NCI-H146 (cell line): ENCODE measurements at regions not wholly inside any gene's neighbourhood (a gene's known extent, or its start where the extent isn't known, plus 50 kb on each side); places are given as distances from the start of the nearest gene placed in this dataset.
"Not testable (repeated sequence)": the region's sequence is repeated elsewhere in the genome, so short reads cannot be mapped to it uniquely, and the experiment has no call there.

ENCODE experiments used
- DNase-seq: peaks from one replicate; lab custom pipeline; 2025; lab: John Stamatoyannopoulos, UW

DNA sequence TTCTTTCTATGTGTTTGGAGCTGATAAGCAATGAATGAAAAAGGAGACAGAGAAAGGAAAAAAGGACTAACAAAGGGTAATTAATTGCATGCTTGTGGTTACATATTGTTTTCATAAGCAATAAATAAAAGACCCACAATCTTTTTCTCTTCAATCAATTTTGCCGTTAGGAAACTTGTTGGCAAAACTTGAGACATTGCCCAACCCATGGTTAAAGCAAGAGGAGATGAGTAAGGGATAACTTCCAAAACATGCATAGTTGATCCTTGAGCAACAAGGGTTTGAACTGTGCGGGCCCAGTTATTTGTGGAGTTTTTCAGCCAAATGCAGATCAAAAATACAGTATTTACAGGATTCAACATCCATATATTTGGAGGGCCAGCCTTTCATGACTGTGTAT, 572.4 kb downstream of the AMY1C start:
- no peak for DNase-seq

GRCh38 chr1:104329278-104329677, 579.6 kb downstream of the AMY1C start:
- DNase-seq, result no peak

DNA sequence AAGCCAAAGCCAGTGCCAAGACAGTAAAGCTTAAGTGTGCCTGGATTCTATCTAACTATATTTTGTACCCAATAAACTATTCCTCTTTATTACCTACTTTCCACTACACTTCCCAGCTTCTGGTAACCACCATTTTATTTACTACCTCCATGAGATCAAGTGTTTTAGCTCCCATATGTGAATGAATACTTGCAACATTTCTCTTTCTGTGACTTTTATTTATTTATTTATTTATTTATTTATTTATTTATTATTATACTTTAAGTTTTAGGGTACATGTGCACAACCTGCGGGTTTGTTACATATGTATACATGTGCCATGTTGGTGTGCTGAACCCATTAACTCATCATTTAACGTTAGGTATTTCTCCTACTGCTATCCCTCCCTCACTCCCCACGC, 582.1 kb downstream of the AMY1C start:
- DNase-seq, result no peak

- not testable (repeated sequence) for DNase-seq
These were observed 588.2 kb downstream of the AMY1C start for GRCh38 chr1:104337927-104338326.

GRCh38 chr1:104341944-104342343, 592.2 kb downstream of the AMY1C start:
- no peak for DNase-seq

GRCh38 chr1:104348277-104348676, 598.6 kb downstream of the AMY1C start:
- DNase-seq, result no peak

DNA sequence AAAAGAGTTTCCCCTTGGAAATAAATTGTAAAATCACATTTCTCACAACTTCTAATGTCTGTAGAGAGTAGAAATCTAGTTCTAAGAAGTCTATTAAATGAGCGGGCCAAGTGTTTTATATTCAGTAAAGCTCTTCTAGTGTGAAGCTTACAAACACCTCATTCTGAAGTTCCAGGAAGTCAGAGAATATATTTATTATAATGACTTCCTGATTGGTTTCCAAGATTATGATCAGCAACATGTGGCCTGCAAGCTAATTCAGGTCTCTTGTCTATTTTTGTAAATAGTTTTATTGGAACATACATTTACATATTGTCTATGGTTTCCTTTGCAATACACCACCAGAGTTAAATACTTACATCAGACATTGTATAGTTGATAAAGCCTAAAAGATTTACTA, 603.9 kb downstream of the AMY1C start:
- DNase-seq, result no peak

- DNase-seq, result no peak
These were observed 608.4 kb downstream of the AMY1C start for GRCh38 chr1:104358086-104358485.

- DNase-seq, result no peak
These were observed 608.9 kb downstream of the AMY1C start for GRCh38 chr1:104358621-104359020.

GRCh38 chr1:104378414-104378813, 628.7 kb downstream of the AMY1C start:
- no peak for DNase-seq

- DNase-seq, result no peak
These were observed 630.3 kb downstream of the AMY1C start for GRCh38 chr1:104380003-104380402.

DNA sequence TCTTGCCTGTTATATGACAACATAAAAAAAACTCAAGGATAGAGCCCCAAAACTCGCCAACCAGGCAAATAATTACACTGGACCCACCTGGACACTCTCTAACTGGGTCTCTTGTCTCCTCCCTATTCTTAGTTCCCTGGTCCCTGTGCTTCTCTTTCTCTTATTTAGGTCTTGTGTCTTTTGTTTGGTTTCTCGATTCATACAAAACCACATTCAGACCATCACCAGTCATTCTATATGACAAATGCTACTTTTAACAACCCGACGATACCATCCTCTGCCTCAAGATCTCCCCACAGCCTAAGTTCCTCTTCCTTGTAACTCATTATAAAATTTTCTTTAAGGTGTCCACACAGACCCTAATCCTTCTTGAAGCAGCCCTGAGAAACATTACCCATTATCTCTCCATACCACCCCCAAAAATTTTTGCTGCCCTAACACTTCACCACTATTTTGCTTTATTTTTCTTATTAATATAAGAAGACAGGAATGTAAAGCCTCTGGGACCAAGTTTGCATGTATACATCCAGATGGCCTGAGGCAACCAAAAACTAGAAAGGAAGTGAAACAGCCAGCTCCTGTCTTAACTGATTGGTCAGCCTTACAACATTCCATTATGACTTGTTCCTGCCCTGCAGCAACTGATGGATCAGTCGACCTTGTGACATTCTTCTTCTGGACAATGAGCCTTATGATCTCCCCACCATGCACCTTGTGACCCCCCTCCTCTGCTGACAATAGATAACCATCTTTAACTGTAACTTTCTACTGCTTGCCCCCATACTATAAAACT, 638.2 kb downstream of the AMY1C start:
- no peak for DNase-seq

- DNase-seq, result no peak
These were observed 642.9 kb downstream of the AMY1C start for GRCh38 chr1:104392552-104392951.

GRCh38 chr1:104402178-104402577, 652.5 kb downstream of the AMY1C start:
- peak; percentile 49 for DNase-seq

DNA sequence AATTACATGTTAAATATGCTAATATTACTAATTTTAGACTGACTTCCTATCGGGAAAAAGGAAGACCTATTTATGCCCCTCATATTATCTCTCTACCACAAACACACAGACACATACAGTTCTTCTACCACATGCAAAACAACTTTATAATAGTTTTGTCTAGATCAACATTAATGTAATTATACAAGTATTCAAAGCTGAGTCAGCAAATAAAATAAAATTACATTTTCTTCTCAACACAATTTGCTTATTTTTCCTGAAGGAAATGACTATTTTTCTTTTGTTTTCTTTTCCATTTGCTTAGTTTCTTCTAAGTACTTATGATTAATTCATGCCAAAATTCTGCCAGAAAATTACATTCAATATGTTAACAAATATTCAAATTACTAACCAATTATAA, 654.2 kb downstream of the AMY1C start:
- no peak for DNase-seq

GRCh38 chr1:104406728-104407127, 657.0 kb downstream of the AMY1C start:
- peak; percentile 72 for DNase-seq

GRCh38 chr1:104408268-104408667, 658.6 kb downstream of the AMY1C start:
- no peak for DNase-seq

DNA sequence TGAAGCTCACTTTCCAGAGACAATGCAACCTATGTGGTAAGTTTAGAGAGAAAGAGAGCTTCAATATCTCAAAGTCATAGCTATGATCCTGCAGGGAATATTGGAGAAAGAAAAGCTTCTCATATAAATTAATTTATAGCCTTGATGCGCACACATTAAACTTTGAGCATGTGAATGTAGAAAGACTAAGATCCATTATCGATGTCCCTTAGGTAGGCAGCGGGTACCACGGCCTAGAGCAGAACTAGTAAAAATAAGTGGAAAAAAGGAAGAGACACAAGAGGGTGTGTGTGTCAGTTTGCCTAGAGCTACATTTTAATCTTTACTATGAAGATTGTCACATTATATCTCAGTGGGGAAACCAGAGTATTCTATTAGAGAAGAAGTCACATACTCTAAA, 685.6 kb downstream of the AMY1C start:
- DNase-seq, result no peak

DNA sequence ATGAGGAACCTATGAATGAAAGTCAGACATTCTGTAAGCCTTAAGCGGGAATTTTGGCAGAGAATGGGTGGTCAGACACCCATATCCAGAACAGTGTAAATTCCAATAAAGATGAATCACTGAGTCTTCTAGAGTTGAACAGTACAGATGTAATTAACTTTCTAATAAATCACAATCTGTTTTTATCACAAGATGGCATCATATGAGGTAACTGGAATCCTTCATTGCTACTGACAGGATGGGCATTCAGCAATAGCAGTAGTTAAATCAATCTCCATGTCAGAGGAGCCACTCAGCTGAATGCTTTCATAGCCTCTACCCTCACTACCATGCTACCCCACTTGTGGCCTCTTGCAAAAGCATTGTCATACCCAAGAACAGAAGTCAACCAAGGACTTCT, 690.3 kb downstream of the AMY1C start:
- no peak for DNase-seq

DNA sequence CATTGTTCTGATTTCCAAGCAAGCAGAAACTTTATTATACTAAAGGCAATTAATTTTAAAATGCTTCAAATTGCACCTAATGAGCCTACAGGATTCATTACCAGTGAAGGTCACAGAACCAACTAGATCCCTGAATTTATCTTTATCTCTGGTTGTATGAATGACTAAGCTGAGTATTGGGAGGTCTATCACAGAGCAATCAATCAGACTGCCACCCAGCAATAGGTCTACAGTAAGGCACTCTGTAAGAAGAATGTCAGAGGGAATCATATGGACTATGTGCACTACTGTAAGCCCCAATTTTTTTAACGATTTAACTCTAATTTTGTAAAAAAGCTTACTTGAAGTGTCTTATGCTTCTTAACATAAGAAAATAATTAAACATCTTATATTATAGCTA, 707.0 kb downstream of the AMY1C start:
- no peak for DNase-seq

- DNase-seq, result no peak
These were observed 710.2 kb downstream of the AMY1C start for GRCh38 chr1:104459886-104460285.

DNA sequence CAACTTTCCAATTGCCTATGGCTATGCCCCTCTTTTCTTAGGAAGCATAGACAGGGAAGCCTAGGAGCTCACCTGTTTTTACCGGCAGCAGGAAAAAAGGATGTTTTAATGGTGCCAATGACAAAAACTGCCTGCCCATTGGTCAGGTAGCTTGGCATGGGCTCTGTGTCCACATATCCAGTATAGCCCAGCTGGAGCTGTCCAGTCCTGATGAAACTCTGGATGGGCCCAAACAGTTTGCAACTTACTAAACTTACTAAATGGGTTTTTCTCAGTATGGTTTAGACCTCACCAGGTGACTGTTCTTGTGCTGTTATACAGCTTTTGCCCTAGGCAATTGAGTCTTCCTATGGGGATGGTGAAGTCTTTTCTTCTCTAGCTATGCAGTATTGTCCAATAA, 711.2 kb downstream of the AMY1C start:
- DNase-seq, result no peak

GRCh38 chr1:104463126-104463697, 713.5 kb downstream of the AMY1C start:
- no peak for DNase-seq

DNA sequence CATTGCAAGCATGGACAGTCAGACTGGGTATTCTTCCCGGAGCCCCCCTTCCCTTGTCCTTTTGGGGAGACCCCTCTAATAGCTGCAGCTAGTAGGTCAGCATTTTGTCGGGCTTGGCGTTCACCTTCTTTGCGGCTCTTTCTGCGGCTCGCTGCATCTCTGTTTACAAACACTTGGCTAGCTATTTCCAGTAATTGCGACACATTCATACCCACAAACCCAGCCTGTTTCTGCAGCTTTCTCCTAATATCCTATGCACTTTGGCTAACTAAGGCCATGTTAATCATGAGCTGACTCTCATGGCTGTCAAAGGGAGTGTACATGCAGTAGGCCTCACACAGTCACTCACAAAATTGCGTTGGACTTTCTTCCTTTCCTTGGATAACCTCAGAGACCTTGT, 716.4 kb downstream of the AMY1C start:
- no peak for DNase-seq
